Right renal cortex interstitium (tissue), 3 donors: ENCODE measurements at regions not wholly inside any gene's neighbourhood (a gene's known extent, or its start where the extent isn't known, plus 50 kb on each side); places are given as distances from the start of the nearest gene placed in this dataset.
A peak's percentile ranks its signal among the peaks of the same experiment; 100 is the strongest.

Source experiments
- DNase-seq, 3 donors: peaks; one replicate each; pipeline ENCODE4 v3.0.0-alpha.2; 2013; ENCODE audit warnings: low read depth in 3 of 3, low spot score in 2 of 3

GRCh38 chr10:36263871-36264270, 621.8 kb upstream of the FZD8 start:
- no peak for DNase-seq

GRCh38 chr10:36256948-36257356, 614.9 kb upstream of the FZD8 start:
- no peak for DNase-seq

GRCh38 chr10:36256166-36256565, 614.1 kb upstream of the FZD8 start:
- no peak for DNase-seq

GRCh38 chr10:36254199-36254598, 612.1 kb upstream of the FZD8 start:
- peak in 1 of 3 donors; percentile 7 for DNase-seq

GRCh38 chr10:36253731-36254130, 611.6 kb upstream of the FZD8 start:
- DNase-seq = no peak

GRCh38 chr10:36251068-36251467, 609.0 kb upstream of the FZD8 start:
- no peak for DNase-seq

- no peak for DNase-seq
These were observed 606.3 kb upstream of the FZD8 start for GRCh38 chr10:36248304-36248981.

GRCh38 chr10:36247478-36247877, 605.4 kb upstream of the FZD8 start:
- no peak for DNase-seq

- DNase-seq = no peak
These were observed 594.8 kb upstream of the FZD8 start for GRCh38 chr10:36236931-36237330.

GRCh38 chr10:36236341-36236740, 594.2 kb upstream of the FZD8 start:
- DNase-seq = no peak

- DNase-seq = no peak
These were observed 590.8 kb upstream of the FZD8 start for GRCh38 chr10:36232935-36233334.

GRCh38 chr10:36224431-36224985, 582.4 kb upstream of the FZD8 start:
- no peak for DNase-seq

GRCh38 chr10:36221101-36221500, 579.0 kb upstream of the FZD8 start:
- no peak for DNase-seq

GRCh38 chr10:36220151-36220550, 578.1 kb upstream of the FZD8 start:
- DNase-seq = no peak

GRCh38 chr10:36211856-36212255, 569.8 kb upstream of the FZD8 start:
- no peak for DNase-seq

- no peak for DNase-seq
These were observed 567.4 kb upstream of the FZD8 start for GRCh38 chr10:36209480-36209879.

GRCh38 chr10:36202881-36203280, 560.8 kb upstream of the FZD8 start:
- DNase-seq = no peak

GRCh38 chr10:36200577-36200976, 558.5 kb upstream of the FZD8 start:
- no peak for DNase-seq

GRCh38 chr10:36198322-36198721, 556.2 kb upstream of the FZD8 start:
- DNase-seq = no peak

GRCh38 chr10:36195364-36195763, 553.3 kb upstream of the FZD8 start:
- no peak for DNase-seq

GRCh38 chr10:36194276-36194675, 552.2 kb upstream of the FZD8 start:
- DNase-seq = no peak

GRCh38 chr10:36191009-36191408, 548.9 kb upstream of the FZD8 start:
- DNase-seq = no peak

- no peak for DNase-seq
These were observed 546.4 kb upstream of the FZD8 start for GRCh38 chr10:36188461-36188860.
